Esophagus muscularis mucosa (tissue), 3 donors: ENCODE measurements at regions not wholly inside any gene's neighbourhood (a gene's known extent, or its start where the extent isn't known, plus 50 kb on each side); places are given as distances from the start of the nearest gene placed in this dataset.

ENCODE experiments used
- CTCF ChIP-seq, 3 experiments: fragments of 200-600 bp in 2 of 3; fragments of 450-650 bp in 1 of 3; sonication (generic) in 2 of 3; IDR thresholded peaks; one replicate each; pipeline ENCODE4 v1.5.1; 2017 to 2019; ENCODE audit warnings: antibody characterized with exemption in 3 of 3, mild to moderate bottlenecking in 2 of 3, moderate library complexity in 1 of 3
- POLR2AphosphoS5 ChIP-seq, 2 donors: sonication (generic); formaldehyde crosslinking; IDR thresholded peaks; one replicate each; pipeline ENCODE4 v1.6.1; 2017; ENCODE audit warnings: antibody characterized with exemption in 2 of 2

GRCh38 chr21:27725916-27726315 is 759.0 kb upstream of the ADAMTS5 start:
- TF ChIP-seq CTCF (IDR thresholded peaks at IDR 0.05) (no peak), POLR2AphosphoS5 (IDR thresholded peaks at IDR 0.05) (no peak)
